ENCODE measurements at regions not wholly inside any gene's neighbourhood (a gene's known extent, or its start where the extent isn't known, plus 50 kb on each side); places are given as distances from the start of the nearest gene placed in this dataset.

GRCh38 chr2:176669398-176670174, 400.3 kb downstream of the MTX2 start:
- no peak overlapping the region for H3K23ac ChIP-seq (ENCODE audit: low read length)
- DNase-seq: no peak
- H4K8ac ChIP-seq (ENCODE audit: low read depth, low read length): no peak overlapping the region
- H2BK5ac ChIP-seq (ENCODE audit: low read length): no peak overlapping the region
- H3K4me2 ChIP-seq (ENCODE audit: low read length): no peak overlapping the region
- H3K4me1 ChIP-seq (ENCODE audit: control insufficient read depth, low read depth, low read length): no peaks in the 10 kb centered on the region
- H4K5ac ChIP-seq (ENCODE audit: low read length): no peak overlapping the region
- no peak overlapping the region for H2BK15ac ChIP-seq (replicated peaks; ENCODE audit: low read depth)
- H3K18ac ChIP-seq (ENCODE audit: low read length): no peak overlapping the region
- H3K27ac ChIP-seq (ENCODE audit: low read depth, low read length): no peak overlapping the region
- no peaks in the 10 kb centered on the region for H3K36me3 ChIP-seq (ENCODE audit: control insufficient read depth, insufficient read depth, low read length)
- no peak overlapping the region for H3K4ac ChIP-seq (ENCODE audit: low read depth, low read length)
- no peak overlapping the region for H3K4me3 ChIP-seq (ENCODE audit: low read length)
- no peak overlapping the region for H3K56ac ChIP-seq (ENCODE audit: low read length)
- H2AK5ac ChIP-seq (ENCODE audit: low read length): no peak overlapping the region
- no peaks in the 10 kb centered on the region for H3K27me3 ChIP-seq (ENCODE audit: insufficient read depth, low read length, poor library complexity)
- no peaks in the 10 kb centered on the region for H3K79me2 ChIP-seq (ENCODE audit: control insufficient read depth, insufficient read depth, low read length)
- H3K79me1 ChIP-seq (ENCODE audit: low read length): no peaks in the 10 kb centered on the region
- no peak overlapping the region for H2BK120ac ChIP-seq (ENCODE audit: low read depth, low read length)
- WGBS (ENCODE audit: extremely low coverage, insufficient coverage, low lambda C conversion rate): no CpG with 5 or more reads among the region's 5 CpGs
- no peak overlapping the region for H3K9ac ChIP-seq (ENCODE audit: low read length)

GRCh38 chr2:176675271-176675949, 406.2 kb downstream of the MTX2 start:
- Histone ChIP-seq H3K79me1 (ENCODE audit: low read length) (no peaks in the 10 kb centered on the region), H3K4ac (ENCODE audit: low read depth, low read length) (no peak overlapping the region), H4K5ac (ENCODE audit: low read length) (no peak overlapping the region), H2AK5ac (ENCODE audit: low read length) (peak overlapping the region; percentile 71), H3K4me3 (ENCODE audit: low read length) (no peak overlapping the region), H3K79me2 (ENCODE audit: control insufficient read depth, insufficient read depth, low read length) (no peaks in the 10 kb centered on the region), H3K27me3 (ENCODE audit: insufficient read depth, low read length, poor library complexity) (no peaks in the 10 kb centered on the region), H3K23ac (ENCODE audit: low read length) (no peak overlapping the region), H3K18ac (ENCODE audit: low read length) (no peak overlapping the region), H2BK15ac (replicated peaks; ENCODE audit: low read depth) (no peak overlapping the region), H3K36me3 (ENCODE audit: control insufficient read depth, insufficient read depth, low read length) (no peaks in the 10 kb centered on the region), H3K4me2 (ENCODE audit: low read length) (no peak overlapping the region), H3K56ac (ENCODE audit: low read length) (peak overlapping the region; percentile 73), H2BK5ac (ENCODE audit: low read length) (peak overlapping the region; percentile 78), H4K8ac (ENCODE audit: low read depth, low read length) (no peak overlapping the region), H3K27ac (ENCODE audit: low read depth, low read length) (no peak overlapping the region), H2BK120ac (ENCODE audit: low read depth, low read length) (no peak overlapping the region), H3K9ac (ENCODE audit: low read length) (no peak overlapping the region), H3K4me1 (ENCODE audit: control insufficient read depth, low read depth, low read length) (peaks cover 9% of the 10 kb centered on the region)
- no peak for DNase-seq
- WGBS (ENCODE audit: extremely low coverage, insufficient coverage, low lambda C conversion rate): no CpG with 5 or more reads among the region's 6 CpGs

- no peak for DNase-seq
- Histone ChIP-seq H4K8ac (ENCODE audit: low read depth, low read length) (no peak overlapping the region), H2BK120ac (ENCODE audit: low read depth, low read length) (no peak overlapping the region), H3K79me1 (ENCODE audit: low read length) (no peaks in the 10 kb centered on the region), H3K4me2 (ENCODE audit: low read length) (no peak overlapping the region), H3K23ac (ENCODE audit: low read length) (no peak overlapping the region), H3K56ac (ENCODE audit: low read length) (no peak overlapping the region), H2AK5ac (ENCODE audit: low read length) (no peak overlapping the region), H3K4ac (ENCODE audit: low read depth, low read length) (no peak overlapping the region), H3K36me3 (ENCODE audit: control insufficient read depth, insufficient read depth, low read length) (no peaks in the 10 kb centered on the region), H3K4me1 (ENCODE audit: control insufficient read depth, low read depth, low read length) (peaks cover 9% of the 10 kb centered on the region), H3K4me3 (ENCODE audit: low read length) (no peak overlapping the region), H3K9ac (ENCODE audit: low read length) (no peak overlapping the region), H3K27ac (ENCODE audit: low read depth, low read length) (no peak overlapping the region), H3K79me2 (ENCODE audit: control insufficient read depth, insufficient read depth, low read length) (no peaks in the 10 kb centered on the region), H2BK15ac (replicated peaks; ENCODE audit: low read depth) (no peak overlapping the region), H3K18ac (ENCODE audit: low read length) (no peak overlapping the region), H2BK5ac (ENCODE audit: low read length) (no peak overlapping the region), H4K5ac (ENCODE audit: low read length) (no peak overlapping the region), H3K27me3 (ENCODE audit: insufficient read depth, low read length, poor library complexity) (no peaks in the 10 kb centered on the region)
- no CpG with 5 or more reads among the region's 2 CpGs for WGBS (ENCODE audit: extremely low coverage, insufficient coverage, low lambda C conversion rate)
Measured at GRCh38 chr2:176677746-176678265, 408.6 kb downstream of the MTX2 start.

GRCh38 chr2:176678571-176678970, 409.3 kb downstream of the MTX2 start:
- Histone ChIP-seq H2BK15ac (replicated peaks; ENCODE audit: low read depth) (no peak overlapping the region), H3K4me3 (ENCODE audit: low read length) (no peak overlapping the region), H3K4me2 (ENCODE audit: low read length) (no peak overlapping the region), H4K5ac (ENCODE audit: low read length) (no peak overlapping the region), H3K23ac (ENCODE audit: low read length) (no peak overlapping the region), H3K27me3 (ENCODE audit: insufficient read depth, low read length, poor library complexity) (no peaks in the 10 kb centered on the region), H4K8ac (ENCODE audit: low read depth, low read length) (no peak overlapping the region), H3K18ac (ENCODE audit: low read length) (no peak overlapping the region), H3K27ac (ENCODE audit: low read depth, low read length) (no peak overlapping the region), H3K4me1 (ENCODE audit: control insufficient read depth, low read depth, low read length) (peaks cover 9% of the 10 kb centered on the region), H3K9ac (ENCODE audit: low read length) (no peak overlapping the region), H3K56ac (ENCODE audit: low read length) (no peak overlapping the region), H2BK120ac (ENCODE audit: low read depth, low read length) (no peak overlapping the region), H3K36me3 (ENCODE audit: control insufficient read depth, insufficient read depth, low read length) (no peaks in the 10 kb centered on the region), H3K79me1 (ENCODE audit: low read length) (no peaks in the 10 kb centered on the region), H3K79me2 (ENCODE audit: control insufficient read depth, insufficient read depth, low read length) (no peaks in the 10 kb centered on the region), H2BK5ac (ENCODE audit: low read length) (no peak overlapping the region), H2AK5ac (ENCODE audit: low read length) (no peak overlapping the region), H3K4ac (ENCODE audit: low read depth, low read length) (no peak overlapping the region)
- no CpG with 5 or more reads among the region's 5 CpGs for WGBS (ENCODE audit: extremely low coverage, insufficient coverage, low lambda C conversion rate)
- no peak for DNase-seq

- H3K9ac ChIP-seq (ENCODE audit: low read length): no peak overlapping the region
- no peak overlapping the region for H3K4me2 ChIP-seq (ENCODE audit: low read length)
- no peak overlapping the region for H3K56ac ChIP-seq (ENCODE audit: low read length)
- no CpG with 5 or more reads among the region's 2 CpGs for WGBS (ENCODE audit: extremely low coverage, insufficient coverage, low lambda C conversion rate)
- H3K27ac ChIP-seq (ENCODE audit: low read depth, low read length): no peak overlapping the region
- H2AK5ac ChIP-seq (ENCODE audit: low read length): no peak overlapping the region
- H3K79me2 ChIP-seq (ENCODE audit: control insufficient read depth, insufficient read depth, low read length): no peaks in the 10 kb centered on the region
- H3K18ac ChIP-seq (ENCODE audit: low read length): no peak overlapping the region
- H3K23ac ChIP-seq (ENCODE audit: low read length): no peak overlapping the region
- peaks cover 9% of the 10 kb centered on the region for H3K4me1 ChIP-seq (ENCODE audit: control insufficient read depth, low read depth, low read length)
- H2BK120ac ChIP-seq (ENCODE audit: low read depth, low read length): no peak overlapping the region
- no peak overlapping the region for H2BK5ac ChIP-seq (ENCODE audit: low read length)
- no peak overlapping the region for H3K4ac ChIP-seq (ENCODE audit: low read depth, low read length)
- H3K36me3 ChIP-seq (ENCODE audit: control insufficient read depth, insufficient read depth, low read length): no peaks in the 10 kb centered on the region
- no peaks in the 10 kb centered on the region for H3K27me3 ChIP-seq (ENCODE audit: insufficient read depth, low read length, poor library complexity)
- DNase-seq: no peak
- no peak overlapping the region for H2BK15ac ChIP-seq (replicated peaks; ENCODE audit: low read depth)
- no peaks in the 10 kb centered on the region for H3K79me1 ChIP-seq (ENCODE audit: low read length)
- H4K5ac ChIP-seq (ENCODE audit: low read length): no peak overlapping the region
- H3K4me3 ChIP-seq (ENCODE audit: low read length): no peak overlapping the region
- H4K8ac ChIP-seq (ENCODE audit: low read depth, low read length): no peak overlapping the region
Measured at GRCh38 chr2:176679061-176679669, 409.9 kb downstream of the MTX2 start.
